ENCODE measurements at regions not wholly inside any gene's neighbourhood (a gene's known extent, or its start where the extent isn't known, plus 50 kb on each side); places are given as distances from the start of the nearest gene placed in this dataset.

- H2BK15ac ChIP-seq (ENCODE audit: low read length) = no peak overlapping the region
- no peak overlapping the region for H4K8ac ChIP-seq (ENCODE audit: extremely low read depth, insufficient read depth, low read length)
- H3K36me3 ChIP-seq (ENCODE audit: control insufficient read depth in 2 of 4, insufficient read depth in 4 of 4, low read length in 3 of 4) = no peaks in the 10 kb centered on the region
- CTCF ChIA-PET (ENCODE audit: partially characterized antibody) = interaction anchor here (1.1 kb wide), 1 partner anchor 9 kb away, joined by 5 read pairs; no protein-coding TSS in a partner anchor
- no peak overlapping the region for H3K18ac ChIP-seq (ENCODE audit: extremely low read depth, low read length)
- H3K4me2 ChIP-seq (ENCODE audit: insufficient read depth in 1 of 2, low read depth in 2 of 2, low read length in 2 of 2) = no peak overlapping the region
- no peak overlapping the region for H2BK120ac ChIP-seq (replicated peaks; ENCODE audit: low read depth, low read length)
- H4K20me1 ChIP-seq (replicated peaks in 1 of 2; ENCODE audit: control insufficient read depth in 1 of 2, insufficient read depth in 2 of 2, low read length in 2 of 2) = peaks cover 0 to 2% of the 10 kb centered on the region in 2 experiments
- no peaks in the 10 kb centered on the region for H3K9me3 ChIP-seq (ENCODE audit: insufficient read depth in 2 of 2, low read depth in 1 of 2, low read length in 1 of 2)
- 23% methylated on average over 4 of the region's 4 CpGs; no CpG with 5 or more reads in 1 of the 2 experiments for WGBS, 2 experiments (ENCODE audit: extremely low coverage in 1 of 2, insufficient coverage in 1 of 2, insufficient read length in 1 of 2, insufficient replicate concordance in 2 of 2, low coverage in 1 of 2, low lambda C conversion rate in 2 of 2, missing lambda C conversion rate in 1 of 2)
- H2BK12ac ChIP-seq (ENCODE audit: low read depth, low read length) = no peak overlapping the region
- no peaks in the 10 kb centered on the region for H3K79me1 ChIP-seq (ENCODE audit: low read depth, low read length)
- POLR2A ChIA-PET (ENCODE audit: partially characterized antibody) = no interaction called here
- H4K5ac ChIP-seq (ENCODE audit: insufficient read length, low read depth, low read length) = no peak overlapping the region
- no peak overlapping the region for H2AK5ac ChIP-seq (ENCODE audit: low read depth, low read length)
- no peaks in the 10 kb centered on the region for H3K23me2 ChIP-seq (ENCODE audit: low read depth, low read length)
- H3K4me3 ChIP-seq (ENCODE audit: extremely low read depth in 1 of 4, insufficient read depth in 2 of 4, low read depth in 3 of 4, low read length in 4 of 4) = no peak overlapping the region
- peak; percentile 89 for FAIRE-seq
- H3K27ac ChIP-seq (ENCODE audit: low read depth, low read length) = no peak overlapping the region
- no peak overlapping the region for H3K23ac ChIP-seq (ENCODE audit: insufficient read length)
- no peak overlapping the region for H4K91ac ChIP-seq (replicated peaks; ENCODE audit: insufficient read length, low read length)
- no peak overlapping the region for H3K9ac ChIP-seq (replicated peaks in 1 of 4; ENCODE audit: extremely low read depth in 1 of 4, low read depth in 3 of 4, low read length in 3 of 4)
- no peak overlapping the region for H3K56ac ChIP-seq (replicated peaks; ENCODE audit: insufficient read length, low read depth, low read length)
- no peaks in the 10 kb centered on the region for H3K79me2 ChIP-seq (ENCODE audit: control insufficient read depth in 1 of 2, insufficient read depth in 2 of 2, low read length in 2 of 2)
- H3K4ac ChIP-seq (replicated peaks; ENCODE audit: insufficient read length, low read depth, low read length) = no peak overlapping the region
- H3K14ac ChIP-seq (ENCODE audit: insufficient read length) = no peak overlapping the region
- H3K4me1 ChIP-seq (replicated peaks in 1 of 4; ENCODE audit: control insufficient read depth in 3 of 4, insufficient read depth in 4 of 4, low read length in 3 of 4) = no peaks in the 10 kb centered on the region
- H3K27me3 ChIP-seq (replicated peaks in 1 of 4; ENCODE audit: control insufficient read depth in 3 of 4, extremely low read depth in 1 of 4, insufficient read depth in 3 of 4, low read length in 3 of 4) = peaks cover 19 to 58% (median 32%) of the 10 kb centered on the region in 4 experiments
- no peak overlapping the region for H2BK5ac ChIP-seq (ENCODE audit: low read depth, low read length)
- H2BK20ac ChIP-seq (ENCODE audit: low read length) = no peak overlapping the region
- DNase-seq (ENCODE audit: low read depth in 1 of 2, low spot score in 2 of 2) = peak; percentile 34 to 53
- no peak overlapping the region for H2AFZ ChIP-seq (ENCODE audit: low read length)
- TF ChIP-seq SAP30 (IDR thresholded peaks at IDR 0.05; ENCODE audit: insufficient read depth, insufficient replicate concordance, low read length) = no peak
- TF ChIP-seq RBBP5 (IDR thresholded peaks at IDR 0.05; ENCODE audit: borderline replicate concordance, low read depth, low read length) = no peak
- no peak for TF ChIP-seq HDAC2 (IDR thresholded peaks at IDR 0.05; ENCODE audit: borderline replicate concordance in 1 of 2, low read depth in 2 of 2, low read length in 2 of 2)
- TF ChIP-seq KDM4A (IDR thresholded peaks at IDR 0.05; ENCODE audit: low read depth, low read length, severe bottlenecking) = no peak
- TF ChIP-seq SP1 (IDR thresholded peaks at IDR 0.05; ENCODE audit: low read depth, low read length) = no peak
- TF ChIP-seq KDM1A (IDR thresholded peaks at IDR 0.05; ENCODE audit: borderline replicate concordance, low read length) = no peak
- peak; percentile 66 for TF ChIP-seq TEAD4 (IDR thresholded peaks at IDR 0.05; ENCODE audit: low read depth, low read length)
- no peak for TF ChIP-seq CREB1 (IDR thresholded peaks at IDR 0.05)
- no peak for TF ChIP-seq SUZ12 (IDR thresholded peaks at IDR 0.05; ENCODE audit: low read length)
- no peak for TF ChIP-seq CHD2 (IDR thresholded peaks at IDR 0.05; ENCODE audit: low read length)
- TF ChIP-seq PHF8 (conservative IDR thresholded peaks at IDR 0.05; ENCODE audit: low read depth, low read length) = no peak
- no peak for TF ChIP-seq GABPA (IDR thresholded peaks at IDR 0.05; ENCODE audit: borderline replicate concordance, insufficient read depth, low read length)
- no peak for TF ChIP-seq BRCA1 (IDR thresholded peaks at IDR 0.05; ENCODE audit: low read depth, low read length)
Observed at GRCh38 chr18:60493066-60493465, 120.5 kb upstream of the MC4R start.

All from H1 (cell line).